Superior temporal gyrus (tissue), 1 donor: ENCODE measurements at regions not wholly inside any gene's neighbourhood (a gene's known extent, or its start where the extent isn't known, plus 50 kb on each side); places are given as distances from the start of the nearest gene placed in this dataset.

Experiments used
- DNase-seq: peaks from one replicate; pipeline ENCODE4 v3.0.0-alpha.2; 2016; ENCODE audit errors: extremely low spot score

DNA sequence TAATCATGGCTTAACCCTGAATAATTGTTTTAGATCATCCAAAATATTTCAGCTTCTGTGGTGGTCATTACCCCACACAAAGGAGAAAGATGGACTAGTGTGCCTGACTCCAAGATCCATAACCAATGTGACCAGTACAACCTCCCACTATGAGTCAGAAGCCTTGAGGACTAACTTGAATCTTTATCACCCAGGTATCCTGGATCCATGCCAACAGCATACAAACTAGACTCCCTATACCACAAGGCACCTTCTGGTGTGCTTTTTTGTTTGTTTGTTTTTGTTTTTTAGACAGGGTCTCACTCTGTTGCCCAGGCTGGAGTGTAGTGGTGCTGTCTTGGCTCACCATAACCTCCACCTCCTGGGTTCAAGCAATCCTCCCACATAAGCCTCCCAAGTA lies 317.7 kb downstream of the VPS13C start:
- DNase-seq, result no peak

- no peak for DNase-seq
Measured at GRCh38 chr15:61736790-61737189, 323.5 kb downstream of the VPS13C start.

DNA sequence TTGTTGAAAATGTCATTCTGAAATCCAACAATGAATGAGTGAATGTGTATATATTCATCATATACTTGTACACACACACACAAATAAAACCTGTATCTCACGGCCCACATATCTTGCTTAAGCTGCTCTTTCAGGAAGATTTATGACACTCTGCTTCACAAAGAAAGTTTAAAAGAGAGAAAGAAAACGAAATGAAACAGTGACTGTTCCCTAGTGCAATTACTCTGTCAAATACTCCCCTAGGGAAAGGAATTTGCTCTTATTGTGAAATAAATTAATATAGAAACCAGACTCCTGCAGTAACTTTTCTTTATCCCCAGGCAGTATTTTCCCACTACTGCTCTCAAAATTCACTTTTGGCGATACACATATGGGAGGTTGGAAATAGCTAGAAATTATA lies 329.1 kb downstream of the VPS13C start:
- DNase-seq, result no peak

DNA sequence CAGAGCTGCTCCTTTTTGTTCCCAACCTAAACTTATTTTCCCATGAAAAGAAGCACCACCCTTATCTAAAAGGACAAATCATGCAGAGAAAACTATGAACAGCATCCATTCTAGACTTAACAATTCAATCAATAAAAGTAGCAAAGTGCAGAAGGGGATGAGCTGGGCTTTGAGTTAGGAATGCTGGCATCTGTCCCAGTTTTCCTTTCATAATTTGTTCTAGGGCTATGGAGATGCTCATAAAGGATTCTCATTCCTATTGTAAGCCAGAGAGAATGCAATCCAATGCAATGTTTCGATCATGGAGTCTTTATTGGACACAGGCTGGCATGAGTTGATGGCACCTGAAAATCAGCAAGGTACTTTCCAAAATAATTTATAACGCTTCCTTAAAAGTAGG lies 330.6 kb downstream of the VPS13C start:
- no peak for DNase-seq

- DNase-seq, result no peak
Measured at GRCh38 chr15:61726166-61726565, 334.1 kb downstream of the VPS13C start.

- no peak for DNase-seq
Measured at GRCh38 chr15:61725251-61725650, 335.0 kb downstream of the VPS13C start.

DNA sequence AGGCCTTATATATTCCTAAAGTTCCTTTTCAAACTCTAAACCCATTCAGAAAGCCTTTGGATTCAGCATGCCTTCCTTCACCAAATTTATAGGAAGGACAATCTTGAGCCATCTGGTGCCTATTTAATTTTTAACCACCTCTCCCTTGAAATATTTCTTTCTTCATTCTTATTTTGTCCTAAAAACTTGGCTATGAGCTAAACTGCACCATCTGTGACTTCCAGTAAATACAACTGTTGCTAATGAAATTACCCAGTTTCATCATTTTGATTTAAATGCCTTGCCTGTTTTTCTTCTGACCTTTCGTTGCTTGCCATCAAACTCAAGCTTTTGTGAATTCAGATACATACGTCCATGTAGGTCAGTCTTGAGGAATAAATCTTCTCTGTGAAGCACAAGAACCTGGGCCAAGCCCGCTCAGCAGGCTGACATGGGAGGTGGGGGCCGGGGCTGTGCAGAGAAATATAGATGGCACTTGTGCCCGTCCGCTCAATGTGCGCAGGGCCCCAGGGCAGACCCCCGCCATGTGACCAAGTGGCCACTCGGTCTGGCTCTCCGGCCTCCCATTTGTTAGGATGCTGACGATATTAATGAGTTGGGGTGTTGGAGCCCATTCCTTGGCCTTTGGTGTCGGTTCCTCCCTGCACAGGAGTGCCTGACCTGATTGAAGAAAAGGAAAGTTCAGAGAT lies 335.9 kb downstream of the VPS13C start:
- DNase-seq, result peak; percentile 20

DNA sequence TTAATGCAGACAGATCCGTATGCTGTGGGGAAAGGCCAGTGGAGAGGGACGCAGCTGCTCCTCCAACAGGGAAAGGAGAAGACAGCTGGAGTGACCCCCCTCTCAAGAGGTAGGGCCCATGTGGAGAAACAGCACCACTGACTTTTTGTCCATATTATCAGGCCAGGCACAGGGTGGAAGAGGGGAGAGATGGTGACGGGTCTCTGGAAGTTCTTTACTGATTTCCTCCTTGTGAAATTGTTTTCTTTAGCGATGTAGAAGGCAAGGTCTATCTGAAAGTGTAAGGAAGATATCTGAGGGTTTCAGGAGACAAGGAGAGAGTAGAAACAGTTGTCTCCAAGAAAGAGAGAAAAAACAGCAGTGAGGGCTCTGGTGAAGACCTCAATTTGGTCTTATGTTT lies 338.8 kb downstream of the VPS13C start:
- no peak for DNase-seq

DNA sequence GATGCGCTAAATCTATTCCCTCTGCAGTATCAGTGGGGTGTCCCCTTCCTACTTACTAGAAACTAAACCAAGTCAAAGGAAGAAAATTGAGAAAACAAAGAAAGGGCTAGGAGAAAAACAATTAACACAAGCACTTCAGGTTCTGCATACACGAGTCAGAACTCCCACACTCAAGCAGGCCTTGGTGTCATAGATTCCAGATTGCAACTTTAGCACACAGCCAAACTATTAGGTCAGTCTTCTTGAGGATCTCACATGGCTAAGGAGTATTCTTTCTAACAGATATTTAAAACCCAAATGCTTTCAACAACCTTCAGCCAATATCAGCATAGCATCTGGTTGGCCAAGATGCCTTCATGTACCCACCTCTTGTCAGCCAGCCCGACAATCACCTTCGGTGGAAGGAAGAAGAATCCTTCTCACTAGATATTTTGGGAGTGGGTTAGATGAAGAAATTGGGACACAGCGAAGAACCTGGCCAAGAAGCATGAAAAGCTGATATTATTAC lies 340.0 kb downstream of the VPS13C start:
- DNase-seq, result no peak

GRCh38 chr15:61715082-61715481 lies 345.2 kb downstream of the VPS13C start:
- no peak for DNase-seq

- peak; percentile 12 for DNase-seq
Measured at GRCh38 chr15:61712129-61712759, 348.0 kb downstream of the VPS13C start.

DNA sequence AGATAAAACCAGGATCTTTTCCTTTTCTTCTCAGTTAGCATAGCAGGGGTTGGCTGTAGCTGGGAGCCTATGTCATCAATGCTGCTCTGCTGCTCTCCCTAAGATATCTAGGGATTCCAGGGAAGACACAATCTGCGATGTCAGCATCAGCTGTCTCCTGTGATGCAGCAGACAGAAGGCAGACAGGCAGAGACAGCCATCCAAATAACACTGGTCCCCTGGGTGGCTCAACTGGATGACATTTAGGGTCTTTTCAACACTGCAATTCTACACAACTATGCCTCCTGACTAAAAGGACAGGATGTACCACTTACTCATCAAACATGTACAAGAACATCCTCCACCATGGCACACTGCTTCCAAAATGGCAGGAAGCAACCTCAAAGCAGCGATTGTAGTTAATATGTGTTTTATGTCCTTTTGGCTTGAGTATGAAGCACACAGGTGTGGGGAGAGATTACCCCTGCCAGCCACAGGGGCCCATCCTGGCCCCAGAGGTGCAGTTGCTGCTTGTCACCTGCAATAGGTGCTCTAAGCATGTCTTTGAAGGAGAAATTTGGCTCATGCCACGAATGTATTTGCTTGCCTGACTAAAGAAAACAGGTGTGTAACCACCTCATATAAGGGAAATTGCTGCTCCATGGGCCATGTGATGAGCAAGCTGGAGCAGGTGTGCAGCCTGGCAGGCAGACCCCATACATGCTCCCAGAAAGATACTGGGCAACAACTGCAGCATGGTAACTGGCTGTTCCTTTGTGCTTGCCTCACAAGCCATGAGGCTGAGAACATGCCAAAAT lies 357.8 kb downstream of the VPS13C start:
- no peak for DNase-seq

GRCh38 chr15:61701455-61701854 lies 358.8 kb downstream of the VPS13C start:
- DNase-seq, result no peak

DNA sequence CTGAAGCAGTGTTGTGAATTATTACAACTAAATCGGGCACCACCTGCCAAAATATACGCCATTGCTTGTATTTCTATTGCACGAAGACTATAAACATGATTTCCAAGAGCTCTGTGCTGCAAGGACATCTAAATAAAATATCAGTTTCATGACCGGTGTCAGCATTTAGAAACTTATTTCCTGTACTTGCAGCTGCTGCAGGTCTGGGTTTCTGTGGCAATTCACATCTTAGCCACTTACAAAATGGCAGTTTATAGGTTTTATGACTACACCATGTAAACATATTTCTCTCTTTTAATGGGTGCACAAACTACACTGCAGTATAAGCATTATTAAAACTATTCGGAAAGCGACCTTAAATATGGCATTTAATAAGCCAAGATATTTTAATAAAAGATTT lies 359.4 kb downstream of the VPS13C start:
- no peak for DNase-seq

DNA sequence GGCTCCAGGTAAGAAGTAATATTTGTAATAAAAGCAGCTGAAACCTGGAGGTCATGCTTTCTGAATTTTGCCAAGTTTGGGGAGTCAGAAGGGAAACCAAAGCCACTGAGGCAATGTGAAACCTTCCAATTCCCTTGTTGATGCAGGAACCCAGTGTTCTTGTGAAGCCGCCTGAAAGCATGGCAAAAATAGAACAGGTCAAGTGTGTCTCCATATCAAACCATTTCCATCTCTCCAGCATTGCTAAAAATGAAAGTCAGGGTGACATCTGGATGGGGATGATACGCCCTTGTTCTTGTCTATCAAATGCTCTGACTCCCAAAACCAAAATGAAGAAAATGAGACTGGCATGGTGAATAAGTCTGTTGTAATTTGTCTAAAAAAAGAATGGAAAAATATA lies 362.5 kb downstream of the VPS13C start:
- DNase-seq, result no peak

DNA sequence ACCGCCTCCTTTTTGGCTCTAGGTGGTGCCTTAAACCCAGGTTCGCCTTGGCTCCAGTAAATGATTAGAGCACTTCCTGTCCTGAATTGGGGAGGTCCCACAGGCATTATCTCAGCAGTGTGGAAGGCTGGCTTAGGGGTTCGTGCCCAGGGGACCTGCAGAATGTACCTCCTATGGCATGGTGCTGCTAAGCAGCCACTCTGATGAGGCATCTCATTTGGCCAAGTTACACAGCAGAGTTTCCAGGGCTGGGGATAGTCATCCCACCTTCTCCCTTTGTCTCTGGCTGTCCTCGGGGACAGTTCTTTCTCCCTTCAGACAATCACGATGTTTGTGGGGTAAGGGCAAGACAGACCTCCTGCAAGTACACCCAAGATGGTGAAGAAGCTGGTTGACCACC lies 371.2 kb downstream of the VPS13C start:
- DNase-seq, result no peak

DNA sequence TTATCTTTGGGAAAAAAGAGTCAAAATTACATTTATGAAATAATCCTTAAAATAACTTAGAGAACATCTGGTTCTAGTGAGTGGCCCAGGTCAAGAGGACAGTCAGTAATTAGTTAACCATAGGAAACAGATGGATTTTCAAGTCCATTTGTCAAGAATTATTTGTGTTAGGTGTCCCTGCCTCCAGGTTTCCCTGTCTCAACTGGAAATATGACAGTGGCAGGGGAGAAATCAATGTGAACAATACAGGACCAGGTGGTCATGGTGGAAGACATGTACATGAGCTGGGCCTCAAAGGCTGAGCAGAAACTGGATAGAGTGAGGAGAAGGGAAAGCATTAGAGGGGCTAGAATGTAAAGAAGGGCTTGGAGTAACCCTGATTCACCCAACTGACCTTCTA lies 372.6 kb downstream of the VPS13C start:
- no peak for DNase-seq

DNA sequence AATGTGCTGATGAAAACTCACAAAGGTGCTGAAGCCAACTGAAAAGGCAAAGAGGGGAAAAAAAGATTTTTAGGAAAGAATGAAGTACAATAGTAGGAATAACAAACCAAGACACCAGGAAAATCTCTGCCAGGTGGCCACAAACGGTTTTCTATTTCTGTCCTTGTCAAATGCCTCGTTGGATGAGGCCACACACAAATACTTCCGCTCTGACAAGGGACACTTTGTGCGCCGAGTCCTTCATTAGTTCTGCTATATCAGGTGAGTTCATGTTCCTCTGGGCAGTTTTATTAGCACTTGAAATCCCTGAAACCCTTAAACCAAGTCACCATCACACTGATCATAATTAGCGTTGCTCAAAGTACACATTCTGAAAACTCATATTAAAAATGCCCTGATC lies 373.1 kb downstream of the VPS13C start:
- DNase-seq, result no peak

- DNase-seq, result no peak
Measured at GRCh38 chr15:61685971-61686370, 374.3 kb downstream of the VPS13C start.

DNA sequence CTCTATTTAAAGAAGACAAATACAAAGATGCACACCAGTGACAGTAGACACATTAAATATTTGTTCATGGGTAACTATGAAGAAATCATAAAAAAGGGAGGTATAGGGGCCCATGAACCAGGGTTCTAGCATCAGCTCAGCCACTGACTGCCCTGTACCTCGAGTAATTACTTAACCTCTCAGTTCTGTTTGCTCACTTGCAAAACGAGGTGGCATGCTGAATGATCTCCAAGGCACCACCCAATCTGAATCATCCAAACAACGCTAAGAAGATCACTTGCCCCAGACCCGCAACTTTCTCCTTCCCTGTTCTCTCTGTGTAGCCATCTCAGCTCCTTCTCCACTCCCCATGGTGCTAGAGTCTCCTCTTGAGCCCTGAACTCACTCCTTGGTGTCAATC lies 374.7 kb downstream of the VPS13C start:
- no peak for DNase-seq

GRCh38 chr15:61684749-61685467 lies 375.3 kb downstream of the VPS13C start:
- no peak for DNase-seq
